OCI-M1 (cell line): ENCODE measurements at regions not wholly inside any gene's neighbourhood (a gene's known extent, or its start where the extent isn't known, plus 50 kb on each side); places are given as distances from the start of the nearest gene placed in this dataset.

Experiments
- DNase-seq: peaks from one replicate; lab custom pipeline; 2025; lab: John Stamatoyannopoulos, UW

DNA sequence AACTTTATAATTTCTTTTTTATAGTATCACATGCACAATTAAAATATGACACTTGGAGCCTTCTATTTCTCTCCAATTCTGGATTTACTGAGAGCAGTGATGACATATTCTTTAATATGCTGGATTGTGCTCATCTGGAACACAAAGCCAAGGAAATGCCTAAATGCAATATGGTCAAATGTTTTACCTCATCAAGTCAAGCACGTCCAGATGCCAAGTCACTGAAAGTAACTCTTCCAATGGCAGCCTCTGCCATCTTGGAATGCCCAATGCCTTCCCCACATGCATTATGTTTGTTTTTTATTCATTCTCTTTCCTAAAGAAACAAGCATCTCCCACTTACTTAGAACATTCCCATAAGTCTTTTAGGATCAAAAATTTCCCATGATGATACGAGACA, 189.8 kb downstream of the TMX3 start:
- DNase-seq: no peak

DNA sequence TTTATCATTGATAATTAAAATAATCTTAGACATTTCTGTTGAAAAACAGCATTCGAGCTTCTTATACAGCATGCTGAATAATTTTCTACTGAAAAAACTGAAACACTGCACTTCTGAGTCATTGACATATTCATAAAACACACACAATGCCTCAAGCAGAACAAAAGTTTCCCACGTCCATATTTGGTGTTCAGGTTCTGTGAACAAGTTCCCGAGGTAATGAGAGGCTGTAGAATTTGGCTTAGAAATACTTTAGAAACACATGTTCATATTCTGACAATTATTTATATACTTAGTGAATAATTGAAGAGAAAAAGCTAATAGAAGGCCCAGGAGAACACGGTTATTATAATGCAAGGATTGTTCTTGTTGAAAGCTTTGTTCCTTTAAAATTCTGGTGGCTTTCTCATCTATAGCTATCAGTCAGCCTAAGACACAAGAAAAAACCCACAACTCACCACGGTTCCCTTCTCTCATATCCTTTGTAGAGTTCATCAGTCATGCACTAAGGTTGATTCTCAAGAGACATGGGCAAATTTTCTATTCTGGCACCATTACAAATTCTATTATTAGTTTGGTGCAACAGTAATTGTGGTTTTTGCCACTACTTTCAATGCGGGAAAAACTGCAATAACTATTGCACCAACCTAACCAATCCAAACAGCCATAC, 194.4 kb downstream of the TMX3 start:
- no peak for DNase-seq

DNA sequence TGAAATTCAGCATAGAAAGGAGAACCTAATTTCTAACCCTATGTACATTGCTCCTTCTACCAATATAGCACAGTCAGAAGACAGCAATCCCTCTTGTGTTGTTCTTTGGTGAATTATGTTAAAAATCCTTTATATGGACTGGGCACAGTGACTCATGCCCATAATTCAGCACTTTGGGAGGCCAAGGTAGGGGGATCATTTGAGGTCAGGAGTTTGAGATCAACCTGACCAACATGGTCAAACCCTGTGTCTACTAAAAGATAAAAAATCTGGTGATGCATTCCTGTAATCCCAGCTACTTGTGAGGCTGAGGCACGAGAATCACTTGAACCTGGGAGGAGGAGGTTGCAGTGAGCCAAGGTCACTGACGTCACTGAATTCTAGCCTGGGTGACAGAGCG, 195.6 kb downstream of the TMX3 start:
- no peak for DNase-seq

DNA sequence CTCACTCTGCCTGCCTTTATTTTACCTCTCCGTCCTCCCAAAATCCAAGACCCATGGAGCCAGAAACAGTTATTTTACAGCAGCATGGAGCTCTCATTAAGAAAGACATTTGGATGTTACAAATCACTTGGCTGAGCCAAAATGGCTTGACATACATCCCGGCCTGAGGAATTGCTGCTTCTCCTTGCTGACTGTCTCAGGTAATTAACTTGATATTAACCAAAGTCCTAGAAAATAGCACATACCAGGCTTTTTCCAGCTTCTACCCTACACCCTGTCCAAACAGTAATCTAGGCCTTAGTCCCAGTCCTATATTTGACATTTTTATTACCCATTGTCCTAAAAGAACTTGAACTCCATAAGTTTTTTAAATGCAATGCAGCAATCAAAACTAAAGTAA, 205.0 kb downstream of the TMX3 start:
- no peak for DNase-seq

DNA sequence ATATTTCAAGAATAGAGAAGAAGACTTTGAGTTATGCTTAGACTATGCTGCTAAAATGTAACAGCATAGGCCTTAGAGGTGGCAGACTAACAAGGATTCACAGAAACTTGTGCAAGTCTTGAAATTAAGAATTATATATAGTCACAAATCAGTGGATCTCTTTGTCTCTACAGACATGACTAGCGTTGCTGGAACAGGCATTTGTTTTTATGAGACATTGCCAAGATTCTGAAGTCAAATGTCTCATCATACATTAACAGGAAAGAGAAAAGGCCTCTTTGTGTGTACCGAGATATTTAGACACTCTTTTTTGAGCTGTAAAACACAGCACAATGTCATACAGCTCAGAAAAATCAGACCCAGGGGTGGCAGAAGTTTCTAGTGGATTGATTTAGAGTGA, 207.1 kb downstream of the TMX3 start:
- DNase-seq: no peak

DNA sequence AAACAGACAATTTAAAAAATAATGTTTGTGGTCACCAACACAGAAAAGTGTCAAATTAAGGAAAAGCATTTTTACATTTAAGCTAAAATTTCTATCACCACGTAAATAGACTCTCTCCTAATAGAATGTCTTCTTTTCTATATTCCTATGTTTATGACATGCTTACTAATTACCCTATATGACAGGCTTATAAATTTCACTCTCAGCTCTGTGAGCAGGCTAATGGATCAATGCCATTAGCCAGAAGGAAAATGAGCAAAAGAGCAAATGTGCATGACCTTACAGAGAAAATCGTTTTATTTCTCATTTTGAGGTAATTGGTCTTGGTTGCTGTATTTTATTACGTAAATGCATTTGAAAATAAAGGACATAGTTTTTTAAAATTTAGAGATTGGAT, 209.7 kb downstream of the TMX3 start:
- DNase-seq: no peak

DNA sequence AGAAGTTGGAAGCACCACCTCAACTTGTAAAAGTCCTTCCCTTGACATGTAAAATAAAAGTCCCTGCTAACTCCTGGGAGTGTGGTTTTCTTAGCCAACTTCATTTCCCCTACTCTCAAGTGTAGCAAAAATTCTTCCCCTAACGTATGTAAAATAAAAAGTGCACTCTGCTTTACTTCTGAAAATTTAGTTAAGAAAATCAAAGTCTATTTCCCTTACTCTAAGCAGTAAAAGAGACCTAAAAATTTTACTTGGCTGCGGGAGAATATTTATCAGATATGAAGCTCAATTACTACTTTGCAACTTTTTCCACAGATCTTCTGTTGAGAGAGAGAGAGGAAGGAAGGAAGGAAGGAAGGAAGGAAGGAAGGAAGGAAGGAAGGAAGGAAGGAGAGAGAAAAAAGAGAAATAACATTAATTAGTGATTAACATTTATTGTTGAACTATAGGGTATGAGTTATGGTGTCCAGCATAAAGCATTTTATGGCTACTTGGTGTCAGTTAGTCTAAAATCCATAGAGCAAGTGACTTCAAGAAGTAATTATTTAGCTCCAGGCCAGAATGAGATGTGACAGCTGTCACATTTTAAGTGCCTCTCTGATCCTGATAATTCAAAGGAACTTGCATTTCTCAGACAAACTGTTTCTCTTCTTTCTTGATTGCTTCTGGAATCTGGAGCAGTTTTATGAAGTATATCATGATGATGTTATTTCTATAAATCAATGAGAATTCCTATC, 210.3 kb downstream of the TMX3 start:
- DNase-seq: no peak

DNA sequence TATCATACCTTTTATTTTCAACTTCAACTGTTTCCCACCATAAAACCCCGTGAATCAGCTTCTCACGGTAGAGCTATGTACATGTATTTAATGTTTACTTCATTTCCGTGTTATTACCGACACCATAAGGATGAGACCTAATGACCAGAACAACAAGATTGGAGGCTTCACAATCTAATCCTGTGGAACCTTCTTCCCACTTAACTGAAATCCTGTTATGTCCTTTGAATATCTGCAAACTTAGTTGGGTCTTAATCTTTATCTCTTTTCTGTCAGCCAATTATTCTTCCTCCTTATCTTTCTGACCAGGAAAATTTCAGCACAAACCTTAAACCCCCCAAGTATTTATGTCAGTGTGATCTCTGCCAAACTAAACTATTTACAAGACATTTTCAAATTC, 214.4 kb downstream of the TMX3 start:
- peak; percentile 28 for DNase-seq

DNA sequence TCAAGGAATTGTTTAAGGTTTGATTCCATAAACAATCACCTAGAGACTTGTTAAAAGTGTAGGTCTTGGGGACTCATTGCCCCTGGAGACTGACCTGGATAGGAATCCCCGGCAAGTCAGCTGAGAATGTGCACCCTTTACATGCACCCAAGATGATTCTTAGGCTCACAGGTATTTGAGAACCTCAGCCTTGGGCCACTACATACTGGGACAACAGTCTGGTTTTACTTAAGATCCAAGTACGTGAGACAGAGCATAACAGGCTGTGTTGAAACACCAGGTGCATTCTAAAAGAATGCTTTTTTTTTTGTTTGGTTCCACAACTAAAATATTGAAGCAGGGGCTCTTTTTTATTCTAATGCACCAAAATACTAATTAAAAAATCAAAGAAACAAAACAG, 215.8 kb downstream of the TMX3 start:
- no peak for DNase-seq

DNA sequence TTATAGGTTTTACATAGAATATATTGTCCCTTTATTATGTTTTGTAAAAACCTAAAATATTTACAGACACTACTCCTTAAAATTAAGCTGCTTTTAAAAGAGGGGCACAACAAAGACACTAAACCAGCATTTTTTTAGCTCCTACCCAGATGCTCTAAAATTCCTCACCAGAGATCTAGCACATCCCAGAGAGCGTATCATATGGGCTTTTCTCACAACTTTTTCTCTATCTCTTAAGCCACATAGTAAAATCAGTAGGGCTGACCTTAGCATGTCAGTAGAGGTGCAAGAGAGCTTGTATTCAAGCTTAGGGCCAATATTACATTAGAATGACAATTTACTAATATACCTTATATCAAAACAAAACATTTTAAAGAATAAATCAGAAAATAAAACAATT, 216.3 kb downstream of the TMX3 start:
- no peak for DNase-seq

DNA sequence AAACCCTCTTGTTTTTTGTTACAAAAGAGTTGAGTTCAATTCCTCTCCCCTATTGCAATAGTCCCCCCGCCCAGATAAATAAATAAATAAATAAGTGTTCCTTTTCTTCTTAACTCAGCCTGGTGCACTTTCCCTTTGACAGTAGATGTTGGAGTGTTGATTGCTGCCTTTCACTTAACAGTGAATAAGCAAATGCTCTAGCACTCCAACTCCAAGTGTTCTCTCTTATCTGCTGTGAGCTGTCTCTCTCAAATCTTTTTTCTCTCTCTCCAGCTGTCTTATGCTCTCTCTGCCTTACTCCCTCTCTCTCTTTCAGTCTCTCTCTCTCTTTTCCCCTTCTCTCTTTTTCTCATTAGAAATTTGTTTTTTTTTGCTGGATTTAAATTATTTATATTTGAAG, 216.7 kb downstream of the TMX3 start:
- peak; percentile 64 for DNase-seq

DNA sequence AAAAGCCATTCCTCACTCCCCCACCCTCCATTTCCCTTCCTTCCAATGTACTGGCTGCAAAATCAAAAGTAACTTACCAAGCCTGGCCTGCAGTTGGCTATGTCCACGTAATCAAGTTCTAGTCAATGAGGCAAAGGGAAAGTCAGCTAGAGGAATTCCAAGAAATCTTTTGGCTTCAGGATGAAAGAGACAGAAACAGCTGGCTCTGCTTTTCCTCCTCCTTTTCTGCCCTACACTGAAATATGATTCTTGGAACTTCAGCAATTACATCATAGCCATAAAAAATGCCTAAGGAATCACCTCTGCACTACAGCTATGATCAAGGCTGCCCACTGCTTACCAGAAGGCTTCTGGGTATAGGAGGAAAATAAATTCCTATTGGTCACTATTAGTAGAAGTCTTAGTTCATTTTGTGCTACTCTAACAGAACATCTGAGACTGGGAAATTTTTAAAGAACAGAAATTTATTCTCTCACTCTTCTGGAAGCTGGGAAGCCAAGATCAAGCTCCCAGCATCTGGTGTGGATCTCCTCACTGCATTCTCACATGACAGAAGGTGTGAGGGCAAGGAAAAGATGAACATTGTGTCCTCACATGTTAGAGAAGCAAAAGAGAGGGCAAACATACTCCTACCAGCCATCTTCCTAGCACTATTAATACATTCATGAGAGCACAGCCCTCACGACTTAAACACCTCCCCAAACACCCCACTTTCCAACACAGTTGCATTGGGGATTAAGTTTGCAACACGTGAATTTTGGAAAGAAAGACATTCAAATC, 219.9 kb downstream of the TMX3 start:
- peak; percentile 56 for DNase-seq

DNA sequence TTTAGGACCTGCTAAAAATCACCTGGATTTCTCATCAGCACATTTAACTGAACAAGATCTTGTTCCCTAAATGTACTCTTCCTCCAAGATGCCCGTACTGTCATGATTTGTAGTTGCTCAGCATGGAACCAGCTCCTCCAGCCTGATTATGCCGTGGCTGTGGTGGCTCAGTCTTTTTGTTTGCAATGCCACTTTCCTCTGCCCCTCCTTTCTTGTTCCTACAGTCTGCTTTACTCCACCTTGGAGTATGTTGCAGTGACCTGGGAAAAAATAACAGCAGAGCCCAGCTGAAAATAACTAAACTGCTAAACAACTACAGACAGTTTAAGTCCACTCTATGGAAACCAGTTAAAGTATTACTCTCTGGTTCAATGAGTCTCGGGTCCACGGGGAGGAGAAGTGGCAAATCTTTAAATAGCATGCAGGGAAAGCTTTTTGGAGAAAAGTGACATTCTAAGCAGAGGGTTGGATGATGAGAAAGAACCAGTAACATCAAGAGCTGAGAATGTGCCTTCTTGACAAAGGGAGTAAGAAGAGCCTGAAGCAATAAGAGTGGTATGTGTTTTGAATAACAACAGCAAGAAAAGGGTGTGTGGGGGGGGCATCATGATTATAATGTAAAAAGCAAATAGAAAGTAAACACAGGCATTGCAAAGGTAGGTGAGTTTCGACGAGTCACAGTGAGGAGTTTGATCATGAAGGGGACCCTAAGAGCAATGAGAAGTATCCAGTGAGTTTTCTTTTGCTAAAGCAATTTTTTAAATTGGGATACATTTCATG, 225.7 kb downstream of the TMX3 start:
- DNase-seq: peak; percentile 29

DNA sequence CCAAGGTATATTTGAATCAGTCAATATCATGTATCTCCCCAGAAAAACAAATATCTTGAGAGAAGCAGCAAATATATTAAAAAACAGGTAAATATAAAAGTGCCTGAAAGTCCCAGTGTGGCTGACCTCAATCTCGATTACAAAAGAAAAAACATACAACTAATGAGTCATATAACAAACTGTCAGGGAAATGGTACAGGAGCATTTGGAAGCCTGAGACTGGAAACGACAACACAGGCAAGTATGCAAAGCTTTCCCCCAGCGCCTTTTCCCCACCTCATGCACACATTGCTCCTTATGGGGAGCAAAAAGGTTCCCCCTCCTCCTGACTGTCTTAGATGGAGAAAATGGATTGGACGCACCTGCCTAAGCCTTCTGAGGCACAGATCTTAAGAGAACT, 230.7 kb downstream of the TMX3 start:
- no peak for DNase-seq

DNA sequence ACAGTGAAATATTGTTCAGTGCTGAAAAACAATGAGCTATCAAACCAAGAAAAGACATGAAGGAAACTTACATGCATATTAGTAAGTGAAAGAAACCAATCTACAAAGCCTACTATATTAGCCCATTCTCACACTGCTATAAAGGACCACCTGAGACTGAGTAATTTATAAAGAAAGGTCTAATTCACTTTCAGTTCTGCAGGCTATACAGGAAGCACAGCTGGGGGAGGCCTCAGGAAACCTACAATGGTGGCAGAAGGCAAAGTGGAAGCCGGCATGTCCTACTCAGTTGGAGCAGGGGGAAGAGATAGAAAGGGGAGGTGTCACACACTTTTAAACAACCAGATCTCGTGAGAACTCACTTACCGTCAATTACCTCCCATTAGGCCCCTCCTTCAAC, 232.1 kb downstream of the TMX3 start:
- DNase-seq: no peak

DNA sequence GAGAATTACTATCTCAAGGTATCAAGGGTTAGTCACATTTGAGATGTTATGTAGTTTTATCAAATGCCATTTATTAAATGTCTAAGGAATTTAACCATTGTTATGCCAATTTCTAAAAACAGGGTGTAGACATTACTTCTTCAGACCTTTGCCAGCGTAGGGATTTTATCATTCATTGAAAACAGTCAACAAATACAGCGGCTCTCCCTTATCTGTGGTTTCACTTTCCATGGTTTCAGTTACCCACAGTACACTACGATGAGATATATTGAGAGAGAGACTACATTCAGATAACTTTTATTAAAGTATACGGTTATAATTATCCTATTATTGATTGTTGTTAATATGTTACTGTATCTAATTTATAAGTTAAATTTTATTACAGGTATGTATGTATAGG, 234.7 kb downstream of the TMX3 start:
- DNase-seq: peak; percentile 83

DNA sequence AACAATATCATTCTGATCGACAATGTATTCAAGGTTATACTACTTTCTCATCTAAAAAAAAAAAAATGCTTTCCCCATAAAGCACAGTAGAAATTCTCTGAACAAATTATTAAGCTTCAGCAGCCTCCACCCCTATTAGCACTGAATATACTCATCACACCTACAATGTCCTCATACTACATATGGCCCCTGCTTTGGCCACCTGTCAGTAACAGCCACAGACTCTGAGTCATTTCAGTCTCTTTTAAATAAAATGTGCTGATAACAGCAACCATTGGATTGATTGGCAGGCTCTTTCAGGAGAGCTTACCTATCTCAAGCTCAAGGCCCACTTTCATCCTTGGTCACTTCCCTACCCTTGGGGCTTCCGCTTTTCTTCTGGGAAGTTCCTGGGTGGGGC, 236.7 kb downstream of the TMX3 start:
- peak; percentile 60 for DNase-seq

DNA sequence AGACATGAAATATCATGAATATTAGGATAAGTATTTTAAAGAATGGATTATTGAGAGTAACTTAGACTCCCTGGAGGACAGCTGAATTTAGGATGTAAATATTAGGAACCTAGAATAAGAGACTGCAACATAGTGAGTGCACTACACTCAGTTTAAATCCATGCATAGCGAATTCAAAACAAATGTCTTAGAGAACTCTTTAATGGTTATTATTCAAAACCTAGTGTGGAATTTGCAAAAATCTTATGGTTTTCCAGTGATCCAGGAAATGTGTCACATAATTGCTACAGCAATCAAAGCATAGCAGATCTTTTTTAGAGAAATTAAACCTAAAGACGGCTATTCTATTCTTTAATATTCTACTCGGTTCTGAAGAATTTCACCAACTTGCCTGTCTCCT, 239.0 kb downstream of the TMX3 start:
- no peak for DNase-seq

DNA sequence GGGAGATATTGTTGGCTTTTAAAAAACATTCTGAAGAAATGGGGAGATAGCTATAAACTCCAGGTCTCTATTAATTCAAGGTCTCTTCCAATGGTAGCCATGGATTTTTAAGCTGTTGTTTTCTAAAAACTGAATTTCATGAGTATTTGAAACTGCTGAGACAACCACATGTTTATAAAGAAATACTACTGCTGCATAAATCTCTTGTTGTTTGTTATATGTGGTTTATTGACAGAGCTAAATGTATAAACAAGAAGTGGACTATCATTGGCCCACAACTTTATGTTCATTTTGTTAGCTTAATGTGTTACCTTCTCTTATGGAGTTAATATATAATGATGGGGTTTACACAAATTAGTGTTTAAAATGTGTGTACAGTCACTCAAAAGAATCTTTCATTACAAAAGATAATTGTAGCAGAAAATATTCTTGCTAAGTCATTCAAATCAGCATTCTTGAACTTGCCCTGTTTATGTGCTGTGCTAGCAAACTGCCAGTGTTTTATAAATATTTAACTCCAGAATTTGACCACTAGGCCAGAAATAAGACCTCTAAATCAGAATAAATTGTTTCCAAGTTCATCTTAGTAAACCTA, 242.1 kb downstream of the TMX3 start:
- DNase-seq: no peak

DNA sequence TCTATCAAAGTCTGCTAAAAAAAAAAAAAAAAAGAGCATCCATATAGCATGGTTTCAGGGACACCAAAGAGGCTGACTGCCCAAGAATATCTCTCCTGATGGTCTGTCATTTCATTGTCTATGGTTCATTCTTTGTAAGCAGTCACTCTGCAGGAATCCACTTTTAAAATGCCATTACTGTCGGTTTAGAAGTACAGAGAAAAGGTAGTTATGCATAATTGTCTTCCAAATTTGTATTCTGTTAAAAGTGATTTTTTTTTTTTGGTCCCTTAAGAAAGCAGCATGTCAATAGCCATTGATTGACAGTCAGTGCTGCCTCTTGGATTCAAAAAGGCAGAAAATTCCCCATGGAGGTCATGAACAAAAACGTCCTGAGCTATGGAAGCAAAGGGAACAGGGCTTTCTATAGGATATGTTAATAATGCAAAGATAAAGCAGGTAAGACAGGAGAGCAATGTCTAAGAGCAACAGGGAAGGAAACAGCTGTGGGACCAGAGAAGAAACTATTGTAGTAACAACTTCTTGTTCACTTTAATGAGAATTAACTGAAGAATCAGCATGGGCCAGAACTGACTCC, 245.8 kb downstream of the TMX3 start:
- no peak for DNase-seq

DNA sequence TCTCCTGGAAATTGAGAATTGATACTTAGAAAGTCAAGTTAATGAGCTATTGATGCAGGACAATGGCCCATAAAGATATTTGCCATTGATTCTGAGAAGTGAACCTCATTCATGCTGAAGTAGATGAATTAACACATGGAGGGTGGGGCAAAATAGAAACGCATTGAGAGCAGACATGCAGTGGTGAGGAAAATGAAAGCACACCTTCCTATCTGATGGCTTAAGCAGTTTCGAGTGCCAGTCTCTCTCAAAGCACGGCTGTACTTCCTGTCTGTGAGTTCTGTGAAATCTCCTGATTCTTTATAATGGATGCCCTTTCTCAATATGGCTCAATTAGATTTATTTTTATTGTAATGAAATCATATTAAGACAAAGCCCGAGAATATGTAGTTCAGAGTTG, 247.0 kb downstream of the TMX3 start:
- DNase-seq: peak; percentile 79

DNA sequence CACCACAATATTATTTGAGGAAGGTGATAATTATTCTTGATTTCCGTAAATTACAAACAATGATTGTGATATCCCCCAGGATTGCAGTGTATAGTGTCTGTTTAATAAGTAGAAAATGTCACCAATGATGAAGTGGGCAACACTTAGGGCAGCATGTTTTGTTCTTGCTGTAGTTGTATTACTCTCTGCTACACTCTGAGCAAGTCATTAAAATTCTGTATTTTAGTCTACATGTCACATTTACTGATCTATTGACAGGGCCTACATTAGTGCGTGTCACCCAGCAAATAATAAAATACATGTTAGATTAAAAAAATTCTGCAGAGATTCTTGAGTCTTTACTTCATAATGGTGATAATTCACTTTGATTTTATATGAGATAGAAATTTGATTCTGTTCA, 247.6 kb downstream of the TMX3 start:
- no peak for DNase-seq
